HUES48 (cell line): ENCODE measurements at regions not wholly inside any gene's neighbourhood (a gene's known extent, or its start where the extent isn't known, plus 50 kb on each side); places are given as distances from the start of the nearest gene placed in this dataset.
"Not testable (repeated sequence)": the region's sequence is repeated elsewhere in the genome, so short reads cannot be mapped to it uniquely, and the experiment has no call there.

ENCODE experiments used
- H3K27ac ChIP-seq: one replicate; pipeline ENCODE4 v1.7.0; 2013; ENCODE audit warnings: low read depth, low read length, inconsistent platforms
- H3K27me3 ChIP-seq: 2 replicates; pipeline ENCODE4 v1.6.1; 2013; ENCODE audit warnings: mild to moderate bottlenecking, low read length; ENCODE audit not compliant: control insufficient read depth, insufficient read depth
- H3K36me3 ChIP-seq: 2 replicates; pipeline ENCODE4 v1.6.1; 2013; ENCODE audit warnings: low read length; ENCODE audit not compliant: control insufficient read depth, insufficient read depth
- H3K4me1 ChIP-seq: 2 replicates; pipeline ENCODE4 v1.6.1; 2013; ENCODE audit warnings: mild to moderate bottlenecking, low read length; ENCODE audit not compliant: control insufficient read depth, insufficient read depth
- H3K4me3 ChIP-seq: 2 replicates; pipeline ENCODE4 v1.5.1; 2013; ENCODE audit warnings: mild to moderate bottlenecking, low read depth, low read length
- H3K9ac ChIP-seq: 2 replicates; pipeline ENCODE4 v1.6.1; 2013; ENCODE audit warnings: mild to moderate bottlenecking, low read depth, low read length, moderate library complexity
- H3K9me3 ChIP-seq: 2 replicates; pipeline ENCODE4 v1.6.1; 2013; ENCODE audit warnings: low read length; ENCODE audit not compliant: control insufficient read depth, insufficient read depth

DNA sequence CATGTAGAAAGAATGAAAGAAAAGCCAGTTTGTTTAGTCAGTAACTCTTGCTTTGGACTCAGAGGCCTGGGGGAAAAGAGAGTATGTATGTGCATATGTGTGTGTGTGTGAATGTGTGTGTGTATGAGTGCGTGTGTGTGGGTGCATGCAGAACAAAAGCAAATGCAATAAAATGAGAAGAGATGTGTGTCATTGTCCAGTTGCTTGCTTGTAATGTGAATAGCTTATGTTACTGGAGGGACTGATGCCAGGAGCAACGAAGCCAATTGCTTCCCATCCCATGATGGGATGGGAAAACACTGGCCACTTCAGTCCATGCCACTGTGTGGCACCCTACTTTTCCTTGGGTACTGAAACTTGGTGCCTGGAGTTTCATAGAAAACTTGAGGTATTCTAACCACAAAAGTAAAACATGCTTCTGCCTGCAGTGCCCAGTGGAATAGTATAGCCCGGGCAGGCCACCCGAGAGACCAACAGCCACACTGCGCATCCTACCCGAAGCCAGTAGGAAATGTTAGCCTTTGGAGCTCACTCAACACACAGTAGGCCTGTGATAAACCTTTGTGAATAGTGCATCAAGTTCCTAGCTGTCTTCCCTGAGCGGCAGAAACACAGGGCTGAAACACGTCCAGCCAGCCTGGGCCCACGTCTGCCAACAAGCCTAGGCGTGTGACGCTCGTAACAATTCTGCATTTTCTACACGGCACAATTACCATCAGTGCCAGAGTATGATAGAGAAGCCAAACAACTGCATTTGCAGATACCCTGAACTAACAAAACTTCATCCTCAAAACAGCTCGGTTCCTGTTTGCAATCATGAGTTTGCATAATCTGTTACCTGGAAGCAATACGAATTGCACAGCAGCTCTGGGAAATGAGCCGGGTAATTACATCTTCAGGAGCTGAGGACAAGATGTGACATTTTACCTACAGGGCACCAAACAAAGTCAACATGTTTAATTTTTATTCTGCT is 198.1 kb downstream of the SYK start:
- H3K27ac ChIP-seq = no peak overlapping the region

DNA sequence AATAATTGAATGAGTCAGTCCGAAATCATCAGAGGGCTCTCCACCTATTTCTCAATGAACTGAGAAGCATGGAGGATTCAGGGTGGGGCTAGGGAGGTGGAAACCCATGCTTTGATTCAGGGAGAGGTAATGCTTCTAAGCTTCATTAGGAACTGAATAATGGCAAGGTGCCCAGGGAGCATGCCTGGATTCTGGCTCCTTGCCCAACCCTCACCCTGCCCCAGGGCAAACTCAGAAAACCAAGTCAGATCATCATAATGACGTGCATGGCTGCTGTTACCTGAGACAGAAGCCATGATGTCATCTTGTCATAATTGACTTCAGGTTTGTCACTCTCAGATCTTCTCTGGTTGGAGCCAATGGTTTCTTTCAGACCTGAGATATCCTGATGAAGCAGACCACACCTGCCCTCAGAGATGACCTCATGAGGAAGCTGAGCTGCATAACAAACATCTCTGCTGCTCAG is 199.6 kb downstream of the SYK start:
- no peak overlapping the region for H3K27ac ChIP-seq
- no peaks in the 10 kb centered on the region for H3K27me3 ChIP-seq
- peaks cover 2% of the 10 kb centered on the region; the same call in 1 of the 2 replicates for H3K4me1 ChIP-seq

More for the DNA sequence above, 198.1 kb downstream of the SYK start:
- peaks cover 9% of the 10 kb centered on the region for H3K4me1 ChIP-seq
- no peaks in the 10 kb centered on the region for H3K36me3 ChIP-seq
- no peaks in the 10 kb centered on the region for H3K27me3 ChIP-seq
- H3K9me3 ChIP-seq = peaks cover 23% of the 10 kb centered on the region
- no peak overlapping the region for H3K9ac ChIP-seq
- no peak overlapping the region for H3K4me3 ChIP-seq

DNA sequence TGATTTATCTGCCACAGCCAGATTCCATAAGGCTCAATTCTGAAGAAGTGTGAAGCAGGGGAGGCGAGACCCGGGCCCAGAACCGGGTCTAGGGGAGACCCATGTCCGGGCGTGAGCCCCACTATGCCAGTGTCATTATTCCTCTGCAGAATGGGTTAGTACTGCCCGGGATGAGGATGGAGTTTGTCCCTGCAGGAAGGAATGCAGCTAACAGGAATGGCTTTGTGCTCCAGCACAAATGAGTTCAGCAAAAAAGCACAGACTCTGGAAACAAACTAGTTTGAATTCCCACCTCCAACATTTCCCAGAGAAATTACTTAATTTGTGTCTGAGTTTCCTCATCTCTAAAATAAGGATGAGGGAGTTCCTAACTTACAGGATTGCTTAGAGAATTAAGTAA is 202.9 kb downstream of the SYK start:
- Histone ChIP-seq H3K4me3 (no peak overlapping the region), H3K9me3 (peaks cover 23% of the 10 kb centered on the region), H3K36me3 (no peaks in the 10 kb centered on the region), H3K4me1 (no peaks in the 10 kb centered on the region), H3K27ac (no peak overlapping the region), H3K9ac (no peak overlapping the region), H3K27me3 (no peaks in the 10 kb centered on the region)

More for the DNA sequence above, 199.6 kb downstream of the SYK start:
- Histone ChIP-seq H3K36me3 (no peaks in the 10 kb centered on the region), H3K9ac (no peak overlapping the region), H3K9me3 (peaks cover 23% of the 10 kb centered on the region), H3K4me3 (no peak overlapping the region)

DNA sequence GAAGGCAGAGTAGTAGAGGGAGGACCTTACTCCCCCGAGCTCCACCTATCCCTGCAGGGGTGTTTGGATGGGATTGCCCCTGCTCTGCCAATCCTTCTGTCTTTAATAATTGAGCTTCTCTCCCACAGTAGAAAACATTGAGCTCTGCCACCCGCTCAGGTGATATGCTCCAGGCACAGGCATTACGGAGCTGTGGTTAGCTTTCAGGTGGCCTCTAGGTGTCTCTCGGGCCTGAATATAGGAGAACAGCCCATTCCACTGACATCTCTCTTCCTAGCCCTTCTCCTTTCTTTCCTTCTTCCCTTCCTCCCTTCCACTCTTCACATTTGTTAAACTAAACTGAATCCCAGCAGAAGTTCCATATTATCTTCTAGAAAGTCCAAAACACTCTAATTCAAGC is 203.4 kb downstream of the SYK start:
- no peaks in the 10 kb centered on the region for H3K36me3 ChIP-seq
- no peaks in the 10 kb centered on the region for H3K27me3 ChIP-seq
- no peaks in the 10 kb centered on the region for H3K4me1 ChIP-seq
- peaks cover 23% of the 10 kb centered on the region for H3K9me3 ChIP-seq
- no peak overlapping the region for H3K9ac ChIP-seq
- H3K27ac ChIP-seq = no peak overlapping the region
- no peak overlapping the region for H3K4me3 ChIP-seq

DNA sequence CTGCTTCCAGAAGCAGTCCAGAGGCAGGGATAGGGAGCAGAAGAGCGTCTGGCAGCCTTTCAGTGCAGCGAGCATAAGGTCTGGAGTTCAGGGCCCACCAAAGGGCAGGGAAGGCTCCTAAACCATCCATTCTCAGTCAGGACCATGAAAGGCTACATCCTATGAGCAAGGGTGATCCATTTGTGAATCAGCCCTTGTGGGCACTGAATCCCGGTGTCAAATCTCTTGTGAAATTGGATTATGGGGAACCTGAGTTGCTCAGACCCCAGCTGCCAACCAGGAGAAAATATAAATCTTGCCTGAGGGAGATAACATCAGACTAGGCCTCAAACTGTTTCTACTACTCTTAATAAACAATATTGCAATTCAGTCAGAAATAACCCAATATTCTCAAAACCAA is 204.4 kb downstream of the SYK start:
- Histone ChIP-seq H3K9me3 (peaks cover 23% of the 10 kb centered on the region), H3K27ac (no peak overlapping the region), H3K27me3 (no peaks in the 10 kb centered on the region), H3K4me1 (no peaks in the 10 kb centered on the region), H3K4me3 (no peak overlapping the region), H3K36me3 (no peaks in the 10 kb centered on the region), H3K9ac (no peak overlapping the region)

DNA sequence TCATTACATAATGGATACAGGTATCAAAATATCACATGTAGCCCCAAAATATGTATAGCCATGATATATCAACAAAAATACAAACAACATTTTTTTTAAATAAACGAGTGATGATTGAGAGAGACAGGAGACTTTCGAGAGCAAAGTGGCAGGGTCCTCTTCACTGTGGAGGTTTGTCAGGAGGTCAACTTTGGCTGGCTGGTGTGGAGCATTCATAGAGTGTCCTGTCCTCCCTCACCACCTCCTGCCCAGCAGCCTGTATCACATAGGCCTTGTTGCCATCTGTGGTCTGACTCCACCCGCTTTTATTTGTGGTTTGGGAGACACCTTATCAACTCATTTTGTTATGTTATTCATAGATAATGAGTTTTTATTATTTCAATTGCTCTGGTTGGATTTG is 206.9 kb downstream of the SYK start:
- H3K4me1 ChIP-seq = no peaks in the 10 kb centered on the region
- peaks cover 3% of the 10 kb centered on the region for H3K9me3 ChIP-seq
- H3K27ac ChIP-seq = no peak overlapping the region
- H3K36me3 ChIP-seq = no peaks in the 10 kb centered on the region
- no peak overlapping the region for H3K9ac ChIP-seq
- no peak overlapping the region for H3K4me3 ChIP-seq
- no peaks in the 10 kb centered on the region for H3K27me3 ChIP-seq

DNA sequence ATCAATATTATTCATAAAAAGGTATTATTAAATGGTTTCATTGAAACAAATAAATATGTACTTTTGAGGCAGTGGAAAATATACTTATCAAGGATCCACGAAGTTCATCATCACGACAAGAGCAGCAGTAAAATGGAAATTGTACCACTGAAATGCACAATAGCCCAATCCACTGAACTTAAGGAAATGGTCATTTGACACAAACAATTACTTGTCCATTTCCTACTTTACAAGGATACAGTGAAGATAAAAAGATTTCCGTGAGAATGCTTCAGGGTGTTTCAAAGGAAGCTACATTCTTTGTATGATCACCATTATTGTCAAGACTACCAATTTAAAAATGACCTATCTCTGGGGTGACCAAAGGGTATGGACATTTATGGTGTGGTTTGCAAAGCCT is 210.3 kb downstream of the SYK start:
- Histone ChIP-seq H3K4me3 (no peak overlapping the region), H3K4me1 (no peaks in the 10 kb centered on the region), H3K27me3 (no peaks in the 10 kb centered on the region), H3K9me3 (peaks cover 2% of the 10 kb centered on the region; the same call in 1 of the 2 replicates), H3K27ac (no peak overlapping the region), H3K9ac (no peak overlapping the region), H3K36me3 (no peaks in the 10 kb centered on the region)

DNA sequence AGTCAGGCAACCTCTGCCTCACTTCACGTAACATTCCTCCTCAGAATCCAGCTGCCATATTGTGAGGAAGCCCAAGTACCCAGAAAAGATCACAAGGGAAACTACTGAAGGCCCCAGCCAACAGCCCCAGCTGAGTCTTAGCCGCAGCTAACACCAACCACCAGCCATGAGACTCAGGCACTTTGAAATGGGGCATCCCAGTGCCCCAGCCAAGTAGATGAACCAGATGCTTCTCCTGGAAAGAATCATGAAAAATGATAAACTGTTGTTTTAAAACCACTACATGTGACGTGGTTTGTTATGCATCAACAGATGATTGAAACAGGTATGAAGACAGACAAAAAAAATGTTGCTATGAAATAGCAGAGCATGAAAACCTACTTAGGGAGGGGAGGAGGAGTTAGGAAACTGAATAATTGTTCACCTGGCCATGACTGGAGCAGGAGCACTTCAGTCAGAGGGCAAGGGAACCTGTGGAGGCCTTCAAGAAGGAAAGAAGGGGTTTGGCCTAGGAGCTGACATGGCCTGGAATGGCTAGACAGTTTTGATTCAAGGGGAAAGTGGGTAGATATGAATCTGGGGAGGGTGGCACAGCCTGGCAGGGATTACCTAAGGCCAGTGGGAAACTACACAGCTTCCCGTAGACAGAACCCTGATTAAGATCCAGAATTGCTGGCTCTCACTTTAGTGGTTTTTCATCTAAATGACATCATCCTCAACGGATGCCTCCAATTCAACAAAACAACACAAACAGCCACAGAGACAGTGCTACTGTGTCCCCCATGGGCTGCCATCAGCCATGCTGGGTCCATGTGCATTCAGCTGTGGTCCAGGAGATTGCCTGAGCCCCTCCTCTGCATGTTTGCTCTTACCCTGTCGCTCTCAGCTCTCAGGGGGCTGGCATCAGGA is 211.6 kb downstream of the SYK start:
- H3K4me3 ChIP-seq = no peak overlapping the region
- H3K9ac ChIP-seq = no peak overlapping the region

DNA sequence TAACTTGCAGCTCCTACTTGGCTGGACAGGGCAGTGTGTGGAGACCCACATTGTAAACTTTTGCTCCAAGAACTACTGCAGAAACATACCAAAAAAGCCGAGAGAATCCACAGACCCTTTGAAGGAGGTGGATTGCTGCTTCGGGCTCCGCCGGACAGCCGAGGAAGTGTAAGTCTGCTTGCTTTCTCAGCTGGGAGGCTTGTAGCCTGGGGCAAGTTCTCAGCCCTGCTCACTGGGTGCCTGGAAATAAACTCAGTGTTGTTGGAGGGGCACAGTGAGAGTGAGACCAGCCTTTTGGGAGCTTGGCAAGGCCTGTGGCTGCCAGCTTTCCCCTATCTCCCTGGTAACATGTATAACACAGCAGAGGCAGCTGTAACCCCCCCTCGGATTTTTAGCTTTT is 215.6 kb downstream of the SYK start:
- no peaks in the 10 kb centered on the region for H3K27me3 ChIP-seq
- no peaks in the 10 kb centered on the region for H3K36me3 ChIP-seq
- no peak overlapping the region for H3K27ac ChIP-seq
- peaks cover 2% of the 10 kb centered on the region; the same call in 1 of the 2 replicates for H3K9me3 ChIP-seq
- H3K4me3 ChIP-seq = no peak overlapping the region
- H3K4me1 ChIP-seq = no peaks in the 10 kb centered on the region
- H3K9ac ChIP-seq = no peak overlapping the region

More for the DNA sequence above, 211.6 kb downstream of the SYK start:
- Histone ChIP-seq H3K4me1 (no peaks in the 10 kb centered on the region), H3K36me3 (no peaks in the 10 kb centered on the region), H3K27ac (no peak overlapping the region), H3K27me3 (no peaks in the 10 kb centered on the region), H3K9me3 (peaks cover 2% of the 10 kb centered on the region; the same call in 1 of the 2 replicates)

DNA sequence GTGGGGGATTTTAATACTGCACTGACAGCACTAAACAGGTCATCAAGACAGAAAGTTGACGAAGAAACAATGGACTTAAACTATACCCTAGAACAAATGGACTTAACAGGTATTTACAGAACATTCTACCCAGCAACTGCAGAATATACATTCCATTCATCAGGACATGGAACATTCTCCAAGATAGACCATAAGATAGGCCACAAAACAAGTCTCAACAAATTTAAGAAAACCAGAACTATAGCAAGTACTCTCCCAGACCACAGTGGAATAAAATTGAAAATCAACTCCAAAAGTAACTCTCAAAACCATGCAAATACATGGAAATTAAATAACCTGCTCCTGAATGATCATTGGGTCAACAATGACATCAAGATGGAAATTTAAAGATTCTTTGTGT is 218.3 kb downstream of the SYK start:
- H3K4me1 ChIP-seq, H3K4me3 ChIP-seq, H3K36me3 ChIP-seq, H3K9me3 ChIP-seq, H3K9ac ChIP-seq, H3K27ac ChIP-seq, H3K27me3 ChIP-seq: not testable (repeated sequence)
